ENCODE measurements at regions not wholly inside any gene's neighbourhood (a gene's known extent, or its start where the extent isn't known, plus 50 kb on each side); places are given as distances from the start of the nearest gene placed in this dataset.

DNA sequence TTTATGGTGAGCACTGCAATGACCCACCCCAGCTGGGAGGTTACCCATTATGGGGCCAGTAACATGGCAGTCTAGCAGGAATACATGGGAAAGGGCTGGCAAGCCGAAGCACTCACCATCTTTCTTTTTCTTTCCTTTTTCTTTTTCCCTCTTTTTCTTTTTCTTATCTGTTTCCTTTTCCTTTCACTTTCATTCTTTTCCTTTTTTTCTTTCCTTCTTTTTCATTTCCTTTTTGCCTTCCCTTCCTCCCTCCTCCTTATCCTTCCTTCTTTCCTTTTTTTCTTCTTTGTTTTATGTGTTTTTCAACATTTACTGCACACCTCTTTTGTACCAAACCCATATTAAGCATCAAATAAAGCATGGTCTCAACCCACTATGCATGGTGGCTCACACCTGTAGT, 501.1 kb downstream of the MED13L start:
- TF ChIP-seq, protein P1, sequence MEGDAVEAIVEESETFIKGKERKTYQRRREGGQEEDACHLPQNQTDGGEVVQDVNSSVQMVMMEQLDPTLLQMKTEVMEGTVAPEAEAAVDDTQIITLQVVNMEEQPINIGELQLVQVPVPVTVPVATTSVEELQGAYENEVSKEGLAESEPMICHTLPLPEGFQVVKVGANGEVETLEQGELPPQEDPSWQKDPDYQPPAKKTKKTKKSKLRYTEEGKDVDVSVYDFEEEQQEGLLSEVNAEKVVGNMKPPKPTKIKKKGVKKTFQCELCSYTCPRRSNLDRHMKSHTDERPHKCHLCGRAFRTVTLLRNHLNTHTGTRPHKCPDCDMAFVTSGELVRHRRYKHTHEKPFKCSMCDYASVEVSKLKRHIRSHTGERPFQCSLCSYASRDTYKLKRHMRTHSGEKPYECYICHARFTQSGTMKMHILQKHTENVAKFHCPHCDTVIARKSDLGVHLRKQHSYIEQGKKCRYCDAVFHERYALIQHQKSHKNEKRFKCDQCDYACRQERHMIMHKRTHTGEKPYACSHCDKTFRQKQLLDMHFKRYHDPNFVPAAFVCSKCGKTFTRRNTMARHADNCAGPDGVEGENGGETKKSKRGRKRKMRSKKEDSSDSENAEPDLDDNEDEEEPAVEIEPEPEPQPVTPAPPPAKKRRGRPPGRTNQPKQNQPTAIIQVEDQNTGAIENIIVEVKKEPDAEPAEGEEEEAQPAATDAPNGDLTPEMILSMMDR (IDR thresholded peaks at IDR 0.05), result no peak
- TF ChIP-seq POLR2A (IDR thresholded peaks at IDR 0.05), result no peak

All from lower leg skin (tissue), 3 donors.